Liver (tissue), 8 donors: ENCODE measurements at regions not wholly inside any gene's neighbourhood (a gene's known extent, or its start where the extent isn't known, plus 50 kb on each side); places are given as distances from the start of the nearest gene placed in this dataset.

Experiments
- DNase-seq: peaks from one replicate; pipeline ENCODE4 v3.0.0-alpha.2; 2017; ENCODE audit warnings: low spot score
- H3K27ac ChIP-seq, 2 donors: one replicate each; pipeline ENCODE4 v1.7.0; 2013; ENCODE audit warnings: inconsistent platforms in 2 of 2, low read length in 2 of 2, control low read depth in 1 of 2, low read depth in 1 of 2, mild to moderate bottlenecking in 1 of 2
- H3K27me3 ChIP-seq, 4 donors: one replicate each; pipeline versions ENCODE4 v1.6.1 to v1.7.0; 2013; ENCODE audit warnings: low read length in 3 of 4, inconsistent platforms in 1 of 4, mild to moderate bottlenecking in 1 of 4, moderate library complexity in 1 of 4; ENCODE audit not compliant: control insufficient read depth in 4 of 4, insufficient read depth in 4 of 4
- H3K36me3 ChIP-seq, 4 donors: one replicate each; pipeline versions ENCODE4 v1.6.1 to v1.7.0; 2013; ENCODE audit warnings: low read length in 3 of 4, mild to moderate bottlenecking in 3 of 4, low read depth in 1 of 4, moderate library complexity in 1 of 4; ENCODE audit not compliant: control insufficient read depth in 4 of 4, insufficient read depth in 3 of 4
- H3K4me1 ChIP-seq, 4 donors: one replicate each; pipeline versions ENCODE4 v1.6.1 to v1.7.0; 2013; ENCODE audit warnings: low read length in 3 of 4, mild to moderate bottlenecking in 3 of 4, moderate library complexity in 1 of 4; ENCODE audit not compliant: control insufficient read depth in 4 of 4, insufficient read depth in 4 of 4
- H3K4me3 ChIP-seq, 3 donors: one replicate each; pipeline versions ENCODE4 v1.6.1 to v1.7.0; 2013; ENCODE audit warnings: low read length in 3 of 3, control low read depth in 1 of 3, low read depth in 1 of 3, mild to moderate bottlenecking in 1 of 3
- H3K9ac ChIP-seq, 2 donors: one replicate each; pipeline ENCODE4 v1.7.0; 2013; ENCODE audit warnings: low read length in 2 of 2, mild to moderate bottlenecking in 2 of 2, moderate library complexity in 2 of 2, control low read depth in 1 of 2, low read depth in 1 of 2
- H3K9me3 ChIP-seq, 4 donors: one replicate each; pipeline versions ENCODE4 v1.6.1 to v1.7.0; 2013; ENCODE audit warnings: low read length in 3 of 4; ENCODE audit not compliant: control insufficient read depth in 4 of 4
- FOXA1 ChIP-seq: IDR thresholded peaks from 2 replicates; pipeline ENCODE4 v1.6.1; 2016; ENCODE audit warnings: antibody characterized with exemption
- FOXA2 ChIP-seq: IDR thresholded peaks from 2 replicates; pipeline ENCODE4 v1.6.1; 2016; ENCODE audit warnings: antibody characterized with exemption
- HNF4A ChIP-seq, 2 donors: conservative IDR thresholded peaks; 2 replicates each; pipeline ENCODE4 v1.6.1; 2016; ENCODE audit warnings: antibody characterized with exemption in 2 of 2, mild to moderate bottlenecking in 2 of 2
- HNF4G ChIP-seq: IDR thresholded peaks from 2 replicates; pipeline ENCODE4 v1.6.1; 2016; ENCODE audit warnings: antibody characterized with exemption
- JUND ChIP-seq, 2 donors: IDR thresholded peaks; 2 replicates each; pipeline ENCODE4 v1.6.1; 2016; ENCODE audit warnings: antibody characterized with exemption in 2 of 2
- MAX ChIP-seq: IDR thresholded peaks from 2 replicates; pipeline ENCODE4 v1.6.1; 2016; ENCODE audit warnings: antibody characterized with exemption
- NR2F2 ChIP-seq: IDR thresholded peaks from 2 replicates; pipeline ENCODE4 v1.6.1; 2016; ENCODE audit warnings: antibody characterized with exemption
- RAD21 ChIP-seq, 2 donors: IDR thresholded peaks; 2 replicates each; pipeline ENCODE4 v1.6.1; 2016; ENCODE audit warnings: antibody characterized with exemption in 2 of 2, mild to moderate bottlenecking in 2 of 2
- RXRA ChIP-seq, 2 donors: IDR thresholded peaks; 2 replicates each; pipeline ENCODE4 v1.6.1; 2017 to 2018; ENCODE audit warnings: antibody characterized with exemption in 2 of 2, mild to moderate bottlenecking in 1 of 2
- SP1 ChIP-seq: IDR thresholded peaks from 2 replicates; pipeline ENCODE4 v1.6.1; 2018; ENCODE audit warnings: antibody characterized with exemption, mild to moderate bottlenecking
- TAF1 ChIP-seq: conservative IDR thresholded peaks from 2 replicates; pipeline ENCODE4 v1.6.1; 2016; ENCODE audit warnings: antibody characterized with exemption, mild to moderate bottlenecking
- YY1 ChIP-seq: IDR thresholded peaks from 2 replicates; pipeline ENCODE4 v1.6.1; 2016; ENCODE audit warnings: antibody characterized with exemption, mild to moderate bottlenecking
- ZBTB33 ChIP-seq: IDR thresholded peaks from 2 replicates; pipeline ENCODE4 v1.6.1; 2016; ENCODE audit warnings: antibody characterized with exemption
- WGBS: extraction: QIAGEN DNeasy Blood & Tissue Kit; methylation state at CpG from one replicate; pipeline ENCODE4 v1.1.7; 2013; 5-methylcytosine and 5-hydroxymethylcytosine counted together
- TF ChIP-seq, protein P1 (sequence below): IDR thresholded peaks from 2 replicates; pipeline ENCODE4 v1.6.1; 2016; ENCODE audit warnings: antibody characterized with exemption
- TF ChIP-seq, protein P2 (sequence below): fragments of 150-350 bp; IDR thresholded peaks from 2 replicates; pipeline ENCODE4 v1.5.1; 2017; ENCODE audit warnings: improper control_type of control experiment, low read depth, low read length; ENCODE audit not compliant: missing input control
- donor health status: healthy.
- donor health status: healthy.
- donor health status: healthy.
- donor health status: healthy.
- donor health status: healthy.

DNA sequence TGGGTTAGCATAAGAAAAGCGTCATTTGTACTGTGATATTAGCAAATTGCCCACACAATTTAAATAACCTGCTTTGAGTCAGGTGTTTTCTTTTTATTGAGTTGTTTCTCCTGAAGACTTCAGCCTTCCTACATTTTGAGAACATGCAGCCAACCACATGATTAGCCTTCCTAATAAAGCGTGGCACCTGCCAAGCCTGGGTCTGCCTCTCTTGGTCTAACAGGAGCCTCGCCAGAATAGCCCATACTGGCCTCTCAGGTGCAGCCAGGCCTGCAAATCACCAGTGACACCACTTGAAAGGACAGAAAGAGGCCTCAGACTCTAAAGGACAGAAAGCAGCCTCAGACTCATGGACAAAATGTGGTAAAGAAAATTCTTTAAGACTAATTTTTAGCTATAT lies 653.8 kb downstream of the BCL11A start:
- TF ChIP-seq RAD21 (IDR thresholded peaks at IDR 0.05) (no peak), ZBTB33 (no peak), NR2F2 (no peak)
- whole genome bisulfite sequencing, result 82% methylated on average over 3 of the region's 3 CpGs
- H3K9ac ChIP-seq, result no peak overlapping the region
- H3K4me1 ChIP-seq, result no peaks in the 10 kb centered on the region
- H3K27ac ChIP-seq, result no peak overlapping the region
- H3K27me3 ChIP-seq, result no peaks in the 10 kb centered on the region
- no peak for DNase-seq
- no peak overlapping the region for H3K4me3 ChIP-seq
- H3K36me3 ChIP-seq, result no peaks in the 10 kb centered on the region
- H3K9me3 ChIP-seq, result no peaks in the 10 kb centered on the region

DNA sequence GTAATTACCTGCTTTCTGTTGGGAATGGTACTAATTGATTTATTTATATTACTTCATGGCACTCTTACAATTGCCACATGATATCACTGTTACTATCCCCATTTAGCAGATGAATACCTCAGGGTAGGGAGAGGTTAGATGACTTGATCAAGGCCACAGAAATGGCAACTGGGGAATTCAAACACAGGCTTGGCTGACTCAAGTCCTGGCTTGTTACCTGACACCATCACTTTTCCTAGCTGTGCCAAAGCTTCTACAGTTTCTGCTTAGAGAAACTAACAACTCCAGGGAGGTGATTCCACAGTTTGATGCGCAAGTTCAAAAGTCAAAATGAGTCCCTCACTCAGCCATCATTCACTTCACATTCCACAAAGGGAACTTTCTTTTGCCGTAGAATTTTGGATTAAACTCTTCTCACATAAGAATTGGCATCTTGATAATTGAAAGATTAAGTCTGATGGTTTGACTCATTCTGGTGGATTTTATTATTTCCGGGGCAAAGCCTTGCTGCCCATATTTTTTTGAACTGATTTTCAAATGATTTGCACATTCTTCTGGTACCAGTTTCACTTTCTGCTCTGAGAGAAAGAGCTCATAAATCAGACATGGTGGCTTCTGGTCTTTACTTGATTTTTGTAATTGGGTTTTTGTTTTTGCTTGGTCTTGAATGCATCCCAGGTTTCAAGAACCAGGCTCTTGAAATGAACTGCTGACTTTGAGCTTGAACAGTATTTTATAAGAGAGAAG lies 656.8 kb downstream of the BCL11A start:
- Histone ChIP-seq H3K9me3 (no peaks in the 10 kb centered on the region), H3K27ac (no peak overlapping the region), H3K36me3 (no peaks in the 10 kb centered on the region), H3K9ac (no peak overlapping the region), H3K4me3 (no peak overlapping the region), H3K4me1 (no peaks in the 10 kb centered on the region), H3K27me3 (no peaks in the 10 kb centered on the region)
- no peak for DNase-seq
- WGBS, result 87% methylated on average over 3 of the region's 3 CpGs
- TF ChIP-seq FOXA2 (no peak), NR2F2 (no peak), YY1 (no peak), RXRA (IDR thresholded peaks at IDR 0.05) (no peak), JUND (IDR thresholded peaks at IDR 0.05) (no peak), HNF4G (no peak), FOXA1 (no peak), SP1 (no peak), MAX (no peak), ZBTB33 (no peak), TAF1 (no peak), HNF4A (conservative IDR thresholded peaks at IDR 0.05) (no peak)
- TF ChIP-seq, protein P1, sequence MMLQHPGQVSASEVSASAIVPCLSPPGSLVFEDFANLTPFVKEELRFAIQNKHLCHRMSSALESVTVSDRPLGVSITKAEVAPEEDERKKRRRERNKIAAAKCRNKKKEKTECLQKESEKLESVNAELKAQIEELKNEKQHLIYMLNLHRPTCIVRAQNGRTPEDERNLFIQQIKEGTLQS, result no peak

GRCh38 chr2:59893612-59894011 lies 659.8 kb downstream of the BCL11A start:
- WGBS, result 73% methylated on average over 2 of the region's 2 CpGs
- H3K4me3 ChIP-seq, result no peak overlapping the region
- TF ChIP-seq MAX (no peak), YY1 (no peak)
- TF ChIP-seq, protein P2, sequence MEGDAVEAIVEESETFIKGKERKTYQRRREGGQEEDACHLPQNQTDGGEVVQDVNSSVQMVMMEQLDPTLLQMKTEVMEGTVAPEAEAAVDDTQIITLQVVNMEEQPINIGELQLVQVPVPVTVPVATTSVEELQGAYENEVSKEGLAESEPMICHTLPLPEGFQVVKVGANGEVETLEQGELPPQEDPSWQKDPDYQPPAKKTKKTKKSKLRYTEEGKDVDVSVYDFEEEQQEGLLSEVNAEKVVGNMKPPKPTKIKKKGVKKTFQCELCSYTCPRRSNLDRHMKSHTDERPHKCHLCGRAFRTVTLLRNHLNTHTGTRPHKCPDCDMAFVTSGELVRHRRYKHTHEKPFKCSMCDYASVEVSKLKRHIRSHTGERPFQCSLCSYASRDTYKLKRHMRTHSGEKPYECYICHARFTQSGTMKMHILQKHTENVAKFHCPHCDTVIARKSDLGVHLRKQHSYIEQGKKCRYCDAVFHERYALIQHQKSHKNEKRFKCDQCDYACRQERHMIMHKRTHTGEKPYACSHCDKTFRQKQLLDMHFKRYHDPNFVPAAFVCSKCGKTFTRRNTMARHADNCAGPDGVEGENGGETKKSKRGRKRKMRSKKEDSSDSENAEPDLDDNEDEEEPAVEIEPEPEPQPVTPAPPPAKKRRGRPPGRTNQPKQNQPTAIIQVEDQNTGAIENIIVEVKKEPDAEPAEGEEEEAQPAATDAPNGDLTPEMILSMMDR, result no peak

More at GRCh38 chr2:59893612-59894011, 659.8 kb downstream of the BCL11A start:
- no peak for DNase-seq
- Histone ChIP-seq H3K9ac (no peak overlapping the region), H3K27ac (no peak overlapping the region), H3K27me3 (no peaks in the 10 kb centered on the region), H3K36me3 (no peaks in the 10 kb centered on the region), H3K4me1 (no peaks in the 10 kb centered on the region), H3K9me3 (no peaks in the 10 kb centered on the region)
